LNCAP (cell line): ENCODE measurements at regions not wholly inside any gene's neighbourhood (a gene's known extent, or its start where the extent isn't known, plus 50 kb on each side); places are given as distances from the start of the nearest gene placed in this dataset.

Experiments
- CTCF ChIP-seq: fragments of 450-650 bp; IDR thresholded peaks from 2 replicates; pipeline ENCODE4 v1.5.1; 2017; ENCODE audit warnings: mild to moderate bottlenecking

GRCh38 chr18:67776929-67777328 is 260.4 kb upstream of the DSEL start:
- TF ChIP-seq CTCF, result no peak

- TF ChIP-seq CTCF, result no peak
Observed at GRCh38 chr18:67771271-67771670, 254.8 kb upstream of the DSEL start.

GRCh38 chr18:67770520-67770919 is 254.0 kb upstream of the DSEL start:
- TF ChIP-seq CTCF, result no peak

GRCh38 chr18:67766930-67767329 is 250.4 kb upstream of the DSEL start:
- TF ChIP-seq CTCF, result no peak

- no peak for TF ChIP-seq CTCF
Observed at GRCh38 chr18:67742954-67743353, 226.4 kb upstream of the DSEL start.

GRCh38 chr18:67742525-67742924 is 226.0 kb upstream of the DSEL start:
- no peak for TF ChIP-seq CTCF

- TF ChIP-seq CTCF, result no peak
Observed at GRCh38 chr18:67735506-67735905, 219.0 kb upstream of the DSEL start.

- no peak for TF ChIP-seq CTCF
Observed at GRCh38 chr18:67733088-67733487, 216.6 kb upstream of the DSEL start.
